DND-41 (cell line): ENCODE measurements at regions not wholly inside any gene's neighbourhood (a gene's known extent, or its start where the extent isn't known, plus 50 kb on each side); places are given as distances from the start of the nearest gene placed in this dataset.

ENCODE experiments used
- CTCF ChIP-seq: IDR thresholded peaks from 2 replicates; pipeline ENCODE4 v1.5.1; 2012; ENCODE audit warnings: borderline replicate concordance, low read length, moderate library complexity, mild to moderate bottlenecking; ENCODE audit not compliant: poor library complexity, severe bottlenecking; ENCODE audit errors: extremely low read depth
- EZH2 ChIP-seq: IDR thresholded peaks from 3 replicates; pipeline ENCODE4 v1.6.1; 2012; ENCODE audit warnings: borderline replicate concordance, low read depth, mild to moderate bottlenecking, moderate library complexity, low read length, inconsistent platforms; ENCODE audit not compliant: severe bottlenecking

DNA sequence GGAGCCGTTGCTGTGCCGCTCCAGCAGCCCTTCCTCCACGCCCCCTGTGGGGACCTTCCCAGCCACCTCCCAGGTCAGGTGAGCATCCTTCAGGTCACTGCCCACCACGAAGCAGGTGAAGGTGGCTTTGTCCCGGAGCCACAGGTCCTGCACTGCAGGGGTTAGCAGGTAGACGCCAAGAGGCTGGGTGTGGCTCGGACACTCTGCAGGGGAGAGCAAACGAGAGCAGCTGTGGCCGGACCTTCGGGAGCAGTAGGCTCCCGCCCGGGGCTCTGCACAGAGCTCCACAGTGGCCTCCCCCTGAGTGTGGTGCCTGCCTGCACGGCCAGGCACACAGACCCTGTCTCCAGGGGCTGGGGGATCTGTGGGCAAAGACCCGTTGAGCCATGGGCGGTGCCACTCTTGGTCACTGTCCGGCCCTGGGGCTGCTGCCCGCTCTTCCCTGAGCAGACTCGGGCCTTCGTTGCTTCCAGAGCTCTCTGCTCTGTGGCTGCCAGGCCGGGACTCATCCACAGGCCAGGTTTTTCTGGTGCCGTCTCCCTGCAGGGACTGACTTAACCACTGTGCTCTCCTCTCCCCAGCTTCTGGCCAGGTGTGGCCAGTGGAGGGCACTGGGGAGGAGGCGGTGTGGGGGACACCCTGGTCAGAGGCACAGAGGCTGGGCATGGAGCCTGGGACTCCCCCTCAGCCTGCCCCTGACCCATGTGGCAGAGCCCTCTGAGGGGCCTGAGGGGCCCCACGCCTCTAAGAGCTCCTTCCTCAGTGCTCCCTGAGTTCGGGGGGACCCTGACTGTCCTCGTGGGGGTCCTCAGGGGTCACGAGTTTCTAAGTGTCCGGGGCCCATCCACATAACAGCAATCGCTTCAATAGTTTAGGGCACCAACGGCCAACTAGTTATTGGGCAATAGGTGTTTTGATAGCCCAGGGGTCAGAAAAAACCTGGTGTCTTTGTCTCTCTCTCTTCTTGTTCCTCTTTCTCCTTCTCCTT lies 314.9 kb downstream of the TMEM121 start:
- TF ChIP-seq CTCF (no peak), EZH2 (no peak)
